22Rv1 (cell line): ENCODE measurements at regions not wholly inside any gene's neighbourhood (a gene's known extent, or its start where the extent isn't known, plus 50 kb on each side); places are given as distances from the start of the nearest gene placed in this dataset.

ENCODE experiments used
- H3K27ac ChIP-seq: fragments of 450-650 bp; 2 replicates; pipeline ENCODE4 v1.5.1; 2017
- ZFX ChIP-seq: fragments of 450-650 bp; IDR thresholded peaks from 2 replicates; pipeline ENCODE4 v1.6.1; 2017; ENCODE audit warnings: antibody characterized with exemption, borderline replicate concordance
- TF ChIP-seq, protein P1 (sequence below): fragments of 450-650 bp; IDR thresholded peaks from 2 replicates; pipeline ENCODE4 v1.5.1; 2017; ENCODE audit warnings: mild to moderate bottlenecking

DNA sequence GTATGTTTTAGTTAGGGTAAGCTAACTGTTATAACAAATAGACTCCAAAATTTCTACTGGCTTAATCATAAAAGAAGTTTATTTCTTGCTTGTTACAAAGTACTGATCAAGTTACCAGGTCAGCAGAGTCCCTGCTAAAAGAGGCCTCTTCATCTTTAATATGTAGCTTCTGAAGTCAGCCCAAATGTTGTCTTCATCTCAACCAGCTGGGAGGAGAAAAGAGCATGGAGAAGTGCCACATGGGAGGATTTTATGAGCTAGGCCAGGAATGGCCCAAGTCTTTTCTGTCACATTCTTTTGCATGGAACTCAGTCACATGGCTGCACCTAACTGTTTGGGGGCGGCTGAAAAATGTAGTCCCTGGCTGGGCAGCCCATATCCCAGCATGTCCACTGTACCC lies 63.2 kb upstream of the APOBEC4 start:
- no peak for TF ChIP-seq ZFX
- TF ChIP-seq, protein P1, sequence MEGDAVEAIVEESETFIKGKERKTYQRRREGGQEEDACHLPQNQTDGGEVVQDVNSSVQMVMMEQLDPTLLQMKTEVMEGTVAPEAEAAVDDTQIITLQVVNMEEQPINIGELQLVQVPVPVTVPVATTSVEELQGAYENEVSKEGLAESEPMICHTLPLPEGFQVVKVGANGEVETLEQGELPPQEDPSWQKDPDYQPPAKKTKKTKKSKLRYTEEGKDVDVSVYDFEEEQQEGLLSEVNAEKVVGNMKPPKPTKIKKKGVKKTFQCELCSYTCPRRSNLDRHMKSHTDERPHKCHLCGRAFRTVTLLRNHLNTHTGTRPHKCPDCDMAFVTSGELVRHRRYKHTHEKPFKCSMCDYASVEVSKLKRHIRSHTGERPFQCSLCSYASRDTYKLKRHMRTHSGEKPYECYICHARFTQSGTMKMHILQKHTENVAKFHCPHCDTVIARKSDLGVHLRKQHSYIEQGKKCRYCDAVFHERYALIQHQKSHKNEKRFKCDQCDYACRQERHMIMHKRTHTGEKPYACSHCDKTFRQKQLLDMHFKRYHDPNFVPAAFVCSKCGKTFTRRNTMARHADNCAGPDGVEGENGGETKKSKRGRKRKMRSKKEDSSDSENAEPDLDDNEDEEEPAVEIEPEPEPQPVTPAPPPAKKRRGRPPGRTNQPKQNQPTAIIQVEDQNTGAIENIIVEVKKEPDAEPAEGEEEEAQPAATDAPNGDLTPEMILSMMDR: no peak

GRCh38 chr1:183711741-183712361 lies 58.7 kb upstream of the APOBEC4 start:
- TF ChIP-seq, protein P1: no peak
- TF ChIP-seq ZFX: no peak
- no peak overlapping the region for H3K27ac ChIP-seq

More for the DNA sequence above, 63.2 kb upstream of the APOBEC4 start:
- H3K27ac ChIP-seq: no peak overlapping the region

DNA sequence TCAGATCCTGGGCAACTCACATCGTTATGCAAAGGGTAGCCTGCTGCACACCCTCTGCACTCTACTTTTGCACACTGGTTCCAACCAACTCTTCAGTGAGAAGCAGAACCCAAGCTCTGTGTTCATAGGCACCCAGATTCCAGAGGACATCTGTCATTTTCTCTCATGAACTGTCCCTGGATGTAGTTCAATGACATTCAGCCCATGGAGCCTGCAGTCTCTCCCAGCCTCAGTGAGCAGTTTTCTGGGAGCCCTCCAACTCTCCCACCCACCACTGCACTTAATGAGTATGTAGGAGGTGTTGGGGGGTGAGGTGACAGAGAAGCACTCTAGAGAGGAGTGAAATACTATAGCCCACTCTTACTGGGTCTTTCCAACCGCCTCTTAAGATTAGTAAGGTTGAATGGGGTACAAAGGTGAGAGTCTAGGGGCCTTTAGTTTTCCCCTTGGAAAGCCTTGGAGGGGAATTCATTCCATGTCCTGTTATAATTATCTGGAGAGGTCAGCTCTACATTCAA lies 58.1 kb upstream of the APOBEC4 start:
- TF ChIP-seq, protein P1: no peak
- no peak for TF ChIP-seq ZFX
- no peak overlapping the region for H3K27ac ChIP-seq

DNA sequence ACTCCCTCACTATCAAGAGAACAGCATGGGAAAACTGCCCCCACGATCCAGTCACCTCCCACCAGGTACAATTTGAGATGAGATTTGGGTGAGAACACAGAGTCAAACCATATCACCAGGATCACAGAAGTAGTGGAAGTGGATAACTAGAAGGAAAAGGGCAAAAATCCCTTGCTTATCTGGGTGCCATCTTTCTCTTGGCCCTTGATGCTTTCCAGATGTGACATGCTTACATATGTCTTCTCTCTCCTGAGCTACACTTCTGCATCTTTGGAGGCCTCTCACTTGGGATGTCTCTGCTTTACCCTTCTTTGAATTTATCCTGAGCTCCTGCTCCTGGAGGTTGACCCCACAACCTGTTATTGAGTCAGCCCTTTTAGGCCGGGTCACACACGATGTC lies 57.6 kb upstream of the APOBEC4 start:
- H3K27ac ChIP-seq: no peak overlapping the region
- TF ChIP-seq, protein P1: no peak
- TF ChIP-seq ZFX: no peak

- TF ChIP-seq, protein P1: no peak
- H3K27ac ChIP-seq: no peak overlapping the region
Observed at GRCh38 chr1:183710333-183710732, 57.2 kb upstream of the APOBEC4 start.

- no peak overlapping the region for H3K27ac ChIP-seq
- TF ChIP-seq, protein P1: no peak
- TF ChIP-seq ZFX: no peak
Observed at GRCh38 chr1:183704131-183704530, 51.0 kb upstream of the APOBEC4 start.
